ENCODE measurements at regions not wholly inside any gene's neighbourhood (a gene's known extent, or its start where the extent isn't known, plus 50 kb on each side); places are given as distances from the start of the nearest gene placed in this dataset.

DNA sequence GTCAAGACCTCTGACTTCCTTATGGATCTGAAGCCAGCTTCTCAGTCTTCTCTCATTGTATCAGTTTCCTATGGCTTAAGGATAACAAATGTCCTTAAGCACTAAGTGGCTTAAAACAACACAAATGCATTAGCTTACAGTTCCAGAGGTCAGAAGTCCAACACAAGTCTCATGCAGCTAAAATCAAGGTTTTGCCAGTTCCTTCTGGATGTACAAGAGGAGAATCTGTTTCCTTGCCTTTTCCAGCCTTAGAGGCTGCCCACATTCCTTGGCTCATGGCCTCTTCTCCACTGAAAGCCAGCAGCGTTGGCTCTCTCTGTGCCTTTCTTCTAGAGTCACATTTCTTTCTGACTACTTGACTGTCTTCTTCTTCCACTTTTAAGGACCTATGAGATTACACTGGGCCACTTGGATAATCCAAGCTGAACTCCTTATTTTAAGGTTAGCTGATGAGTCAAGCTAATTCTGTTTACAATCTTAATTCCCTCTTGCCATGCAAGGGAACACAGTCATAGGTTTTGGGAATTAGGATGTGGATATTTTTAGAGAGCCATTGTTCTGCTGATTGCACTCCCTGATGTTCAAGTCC, 179.0 kb downstream of the BCAS1 start:
- Histone ChIP-seq H3K27me3 (no peaks in the 10 kb centered on the region), H3K9me3 (no peaks in the 10 kb centered on the region), H3K27ac (no peak overlapping the region), H3K36me3 (no peaks in the 10 kb centered on the region), H3K4me1 (no peaks in the 10 kb centered on the region), H3K4me3 (no peak overlapping the region)
- TF ChIP-seq, protein P1, sequence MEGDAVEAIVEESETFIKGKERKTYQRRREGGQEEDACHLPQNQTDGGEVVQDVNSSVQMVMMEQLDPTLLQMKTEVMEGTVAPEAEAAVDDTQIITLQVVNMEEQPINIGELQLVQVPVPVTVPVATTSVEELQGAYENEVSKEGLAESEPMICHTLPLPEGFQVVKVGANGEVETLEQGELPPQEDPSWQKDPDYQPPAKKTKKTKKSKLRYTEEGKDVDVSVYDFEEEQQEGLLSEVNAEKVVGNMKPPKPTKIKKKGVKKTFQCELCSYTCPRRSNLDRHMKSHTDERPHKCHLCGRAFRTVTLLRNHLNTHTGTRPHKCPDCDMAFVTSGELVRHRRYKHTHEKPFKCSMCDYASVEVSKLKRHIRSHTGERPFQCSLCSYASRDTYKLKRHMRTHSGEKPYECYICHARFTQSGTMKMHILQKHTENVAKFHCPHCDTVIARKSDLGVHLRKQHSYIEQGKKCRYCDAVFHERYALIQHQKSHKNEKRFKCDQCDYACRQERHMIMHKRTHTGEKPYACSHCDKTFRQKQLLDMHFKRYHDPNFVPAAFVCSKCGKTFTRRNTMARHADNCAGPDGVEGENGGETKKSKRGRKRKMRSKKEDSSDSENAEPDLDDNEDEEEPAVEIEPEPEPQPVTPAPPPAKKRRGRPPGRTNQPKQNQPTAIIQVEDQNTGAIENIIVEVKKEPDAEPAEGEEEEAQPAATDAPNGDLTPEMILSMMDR (IDR thresholded peaks at IDR 0.05 in 4 of 5, conservative IDR thresholded peaks at IDR 0.05 in 1 of 5) = no peak
- TF ChIP-seq POLR2A (IDR thresholded peaks at IDR 0.05) = no peak
- in situ Hi-C loops (cut with MboI; ENCODE audit: low sequenced_read_pairs in 4 of 4) (no loop called here), intact Hi-C loops (cut with DNase I; ENCODE audit: low total_unique reads) (no loop called here)
- ATAC-seq (no peak), DNase-seq (no peak)

DNA sequence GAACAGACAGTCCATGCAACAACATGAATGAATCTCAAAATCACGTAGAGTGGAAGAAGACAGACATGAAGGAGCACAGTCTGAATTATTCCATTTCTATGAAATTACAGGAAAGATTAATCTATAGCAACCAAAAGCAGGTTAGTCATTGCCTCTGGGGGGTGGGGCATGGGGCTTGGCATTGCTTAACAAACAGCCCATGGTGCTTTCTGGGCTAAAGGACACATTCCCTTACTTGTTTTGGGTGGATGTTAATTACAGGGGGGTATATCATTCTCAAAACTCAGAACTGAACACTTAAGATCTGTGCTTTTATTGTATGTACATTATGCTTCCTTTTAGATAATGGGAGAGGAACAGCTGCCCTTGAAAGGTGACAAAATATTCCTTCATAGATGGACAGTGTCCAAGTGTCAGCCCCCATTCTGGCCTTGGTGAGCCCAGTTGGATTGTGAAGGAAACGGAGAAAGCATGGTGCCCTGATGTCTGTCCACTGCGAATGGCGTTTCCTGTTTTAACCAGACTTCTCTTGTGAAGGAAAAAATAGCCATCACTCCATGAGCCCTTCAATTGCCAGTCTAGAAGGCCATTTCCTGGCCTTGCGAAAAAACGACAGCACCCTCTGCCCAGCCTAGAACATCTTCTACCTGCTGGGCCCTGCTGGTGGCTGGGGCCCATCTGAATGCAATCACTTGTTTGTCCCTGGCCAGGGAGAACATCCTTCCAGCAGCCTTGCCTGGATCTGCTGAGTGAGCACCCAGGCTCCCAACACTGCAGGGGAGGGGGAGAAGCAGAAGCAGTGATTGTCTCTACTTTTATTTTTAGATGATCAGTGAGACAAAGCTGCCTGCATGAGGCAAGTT, 179.7 kb downstream of the BCAS1 start:
- intact Hi-C loops (cut with DNase I; ENCODE audit: low total_unique reads) = no loop called here
- no peak overlapping the region for H3K4me3 ChIP-seq
- no peak for ATAC-seq

DNA sequence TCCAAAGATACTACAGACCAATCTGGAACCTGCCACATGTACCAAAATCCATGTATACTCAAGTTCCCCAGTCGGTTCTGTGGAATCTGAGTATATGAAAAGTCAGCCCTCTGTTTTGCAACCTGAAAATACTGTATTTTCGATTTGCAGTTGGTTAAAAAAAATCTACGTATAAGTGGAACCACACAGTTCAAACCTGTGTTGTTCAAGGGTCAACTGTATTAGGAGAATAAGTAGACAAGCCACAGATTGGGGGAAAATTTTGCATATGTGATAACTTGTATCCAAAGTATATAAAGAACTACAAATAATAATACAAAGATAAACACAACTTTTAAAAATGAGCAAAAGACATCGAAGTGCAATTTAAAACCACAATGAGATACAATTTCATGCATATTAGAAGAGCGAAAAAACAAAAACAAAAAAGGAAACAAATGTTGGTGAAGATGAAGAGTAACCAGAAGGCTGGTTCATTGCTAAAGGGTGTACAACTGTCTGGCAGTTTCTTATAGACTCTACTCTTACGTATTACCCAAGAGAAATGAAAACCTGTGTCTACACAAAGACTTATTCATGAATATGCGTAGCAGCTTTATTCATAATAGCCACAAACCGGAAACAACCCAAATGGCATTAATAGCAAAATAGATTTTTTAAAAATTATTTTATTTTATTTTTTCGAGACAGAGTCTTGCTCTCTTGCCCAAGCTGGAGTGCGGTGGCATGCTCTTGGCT, 180.8 kb downstream of the BCAS1 start:
- Histone ChIP-seq H3K27me3 (no peaks in the 10 kb centered on the region), H3K27ac (no peak overlapping the region), H3K4me3 (no peak overlapping the region), H3K9me3 (no peaks in the 10 kb centered on the region), H3K4me1 (no peaks in the 10 kb centered on the region), H3K36me3 (no peaks in the 10 kb centered on the region)
- ATAC-seq (no peak), DNase-seq (no peak)
- intact Hi-C loops (cut with DNase I; ENCODE audit: low total_unique reads) (no loop called here), in situ Hi-C loops (cut with MboI; ENCODE audit: low sequenced_read_pairs in 4 of 4) (no loop called here)
- TF ChIP-seq POLR2A (IDR thresholded peaks at IDR 0.05) = no peak
- TF ChIP-seq, protein P1 (IDR thresholded peaks at IDR 0.05 in 4 of 5, conservative IDR thresholded peaks at IDR 0.05 in 1 of 5) = no peak

More for the DNA sequence above, 179.7 kb downstream of the BCAS1 start:
- Histone ChIP-seq H3K27ac (no peak overlapping the region), H3K4me1 (no peaks in the 10 kb centered on the region), H3K9me3 (no peaks in the 10 kb centered on the region), H3K27me3 (no peaks in the 10 kb centered on the region), H3K36me3 (no peaks in the 10 kb centered on the region)
- in situ Hi-C loops (cut with MboI; ENCODE audit: low sequenced_read_pairs in 4 of 4) = no loop called here
- TF ChIP-seq, protein P1 (IDR thresholded peaks at IDR 0.05 in 4 of 5, conservative IDR thresholded peaks at IDR 0.05 in 1 of 5) = no peak
- TF ChIP-seq POLR2A (IDR thresholded peaks at IDR 0.05) = no peak
- no peak for DNase-seq

DNA sequence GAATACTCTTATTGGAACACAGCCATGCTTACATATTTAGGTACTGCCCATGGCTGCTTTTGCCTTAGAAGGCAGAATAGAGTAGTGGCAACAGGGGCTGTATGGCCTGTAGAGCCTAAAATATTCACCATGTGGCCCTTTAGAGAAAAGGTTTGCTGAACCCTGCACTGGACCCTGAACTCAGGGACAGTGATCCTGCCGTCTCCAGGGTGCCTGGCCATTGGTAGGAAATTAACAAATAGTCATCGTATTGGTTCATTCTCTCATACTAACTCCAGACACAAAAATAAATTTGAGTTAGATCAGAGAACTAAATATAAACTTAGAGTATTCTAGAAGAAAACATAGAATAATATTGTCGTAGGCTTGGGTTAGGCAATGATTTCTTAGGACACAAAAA, 181.4 kb downstream of the BCAS1 start:
- no peaks in the 10 kb centered on the region for H3K36me3 ChIP-seq
- H3K27ac ChIP-seq = no peak overlapping the region
- H3K9me3 ChIP-seq = no peaks in the 10 kb centered on the region
- ATAC-seq = no peak
- H3K4me3 ChIP-seq = no peak overlapping the region
- no peak for DNase-seq
- intact Hi-C loops (cut with DNase I; ENCODE audit: low total_unique reads) (no loop called here), in situ Hi-C loops (cut with MboI; ENCODE audit: low sequenced_read_pairs in 4 of 4) (no loop called here)
- TF ChIP-seq, protein P1 (IDR thresholded peaks at IDR 0.05 in 4 of 5, conservative IDR thresholded peaks at IDR 0.05 in 1 of 5) = no peak
- no peak for TF ChIP-seq POLR2A (IDR thresholded peaks at IDR 0.05)
- H3K27me3 ChIP-seq = no peaks in the 10 kb centered on the region
- no peaks in the 10 kb centered on the region for H3K4me1 ChIP-seq

All from gastrocnemius medialis (tissue), 4 donors.